Spleen (tissue), 11 donors: ENCODE measurements at regions not wholly inside any gene's neighbourhood (a gene's known extent, or its start where the extent isn't known, plus 50 kb on each side); places are given as distances from the start of the nearest gene placed in this dataset.

ENCODE experiments used
- DNase-seq: peaks from one replicate; pipeline ENCODE4 v3.0.0-alpha.2; 2020
- H3K27ac ChIP-seq, 8 donors: fragments of 200-600 bp; sonication (generic) in 7 of 8; 1 replicate in 4 of 8; 2 replicates in 4 of 8; pipeline versions ENCODE4 v1.5.0 to v1.8.0; 2016 to 2021; ENCODE audit warnings: inconsistent platforms in 4 of 8, mild to moderate bottlenecking in 4 of 8, moderate library complexity in 1 of 8
- H3K27me3 ChIP-seq, 7 donors: fragments of 200-600 bp; sonication (generic) in 6 of 7; replicated peaks in 1 of 7; 1 replicate in 4 of 7; 2 replicates in 3 of 7; pipeline versions ENCODE4 v1.5.0 to v1.8.0; 2016 to 2021; ENCODE audit warnings: inconsistent platforms in 3 of 7, mild to moderate bottlenecking in 1 of 7
- H3K36me3 ChIP-seq, 6 donors: fragments of 200-600 bp; sonication (generic) in 5 of 6; 1 replicate in 4 of 6; 2 replicates in 2 of 6; pipeline versions ENCODE4 v1.5.0 to v1.8.0; 2016 to 2021; ENCODE audit warnings: inconsistent platforms in 2 of 6
- H3K4me1 ChIP-seq, 6 donors: fragments of 200-600 bp; sonication (generic) in 5 of 6; 1 replicate in 3 of 6; 2 replicates in 3 of 6; pipeline versions ENCODE4 v1.5.0 to v1.8.0; 2016 to 2021; ENCODE audit warnings: inconsistent platforms in 3 of 6
- H3K4me3 ChIP-seq, 8 donors: fragments of 200-600 bp; sonication (generic) in 7 of 8; 1 replicate in 4 of 8; 2 replicates in 4 of 8; pipeline versions ENCODE4 v1.5.0 to v1.8.0; 2016 to 2021; ENCODE audit warnings: inconsistent platforms in 4 of 8, mild to moderate bottlenecking in 4 of 8, moderate library complexity in 2 of 8
- H3K9me3 ChIP-seq, 8 donors: fragments of 200-600 bp; sonication (generic) in 7 of 8; 1 replicate in 4 of 8; 2 replicates in 4 of 8; pipeline versions ENCODE4 v1.5.0 to v1.8.0; 2016 to 2021; ENCODE audit warnings: inconsistent platforms in 4 of 8
- CTCF ChIP-seq, 11 experiments: fragments of 200-600 bp in 7 of 11; fragments of 450-650 bp in 4 of 11; sonication (generic) in 4 of 11; IDR thresholded peaks in 8 of 11; conservative IDR thresholded peaks in 3 of 11; 1 replicate in 7 of 11; 2 replicates in 4 of 11; pipeline versions ENCODE4 v1.4.0 to v1.8.0; 2016 to 2021; ENCODE audit warnings: antibody characterized with exemption in 11 of 11, inconsistent platforms in 4 of 11, mild to moderate bottlenecking in 1 of 11
- POLR2A ChIP-seq, 3 donors: fragments of 450-650 bp; IDR thresholded peaks; one replicate each; pipeline ENCODE4 v1.5.1; 2017; ENCODE audit warnings: antibody characterized with exemption in 3 of 3, mild to moderate bottlenecking in 1 of 3
- POLR2AphosphoS5 ChIP-seq, 3 donors: sonication (generic); formaldehyde crosslinking; IDR thresholded peaks; one replicate each; pipeline ENCODE4 v1.5.1; 2017; ENCODE audit warnings: antibody characterized with exemption in 3 of 3
- WGBS, 5 donors: extraction: QIAGEN DNeasy Blood & Tissue Kit in 3 of 5; methylation state at CpG; one replicate each; pipeline versions ENCODE4 v1.1.5 to v1.1.7; 2013 to 2018; 5-methylcytosine and 5-hydroxymethylcytosine counted together
- intact Hi-C: fragments of 100-400 bp; cut with DNase I; formaldehyde crosslinking; loops from one replicate; pipeline ENCODE4 v1.15.0; 2023; ENCODE audit warnings: low total_unique reads
- donor health status: healthy with polysubstance abuse.
- donor health status: DM: no; HTN: no; CAD: no; lungs with moderate emphysema.
- donor health status: DM: no; HTN: no; CAD: no.
- donor health status: Bipolar disorder and iron deficiency.
- donor health status: healthy.
- donor health status: DM: no; HTN: no; CAD: no.
- donor health status: DM: yes; HTN: yes; CAD: no.

- Histone ChIP-seq H3K36me3 (no peaks in the 10 kb centered on the region), H3K27ac (peak overlapping the region in 7 of 8 donors; percentile 36 to 90 (median 72)), H3K4me3 (no peak overlapping the region), H3K27me3 (peaks cover 0 to 4% (median 0%) of the 10 kb centered on the region in 7 donors), H3K9me3 (no peaks in the 10 kb centered on the region), H3K4me1 (peaks cover 2 to 93% (median 34%) of the 10 kb centered on the region in 6 donors)
- no peak for DNase-seq
- TF ChIP-seq POLR2A (IDR thresholded peaks at IDR 0.05) = no peak
- intact Hi-C loops = no loop called here
- 87 to 92% (median 90%) methylated on average over 3 of the region's 3 CpGs for WGBS, 5 donors
These were observed 66.8 kb upstream of the CD93 start for GRCh38 chr20:23152902-23153301.

GRCh38 chr20:23152308-23152892 lies 66.3 kb upstream of the CD93 start:
- DNase-seq = no peak
- Histone ChIP-seq H3K4me1 (peaks cover 7 to 96% (median 39%) of the 10 kb centered on the region in 6 donors), H3K36me3 (no peaks in the 10 kb centered on the region), H3K27me3 (peaks cover 0 to 4% (median 0%) of the 10 kb centered on the region in 7 donors), H3K4me3 (no peak overlapping the region), H3K27ac (peak overlapping the region; percentile 36 to 90 (median 72)), H3K9me3 (no peaks in the 10 kb centered on the region)
- intact Hi-C loops = no loop called here
- 15 to 24% (median 18%) methylated on average over 4 to 9 of the region's 9 CpGs for WGBS, 5 donors
- TF ChIP-seq POLR2AphosphoS5 (IDR thresholded peaks at IDR 0.05) (peak; percentile 59 to 89 (median 69)), POLR2A (IDR thresholded peaks at IDR 0.05) (no peak)

GRCh38 chr20:23151885-23152284 lies 65.8 kb upstream of the CD93 start:
- H3K27ac ChIP-seq = peak overlapping the region in 7 of 8 donors; percentile 38 to 90 (median 72)
- no peak for DNase-seq
- no peak overlapping the region for H3K4me3 ChIP-seq
- H3K9me3 ChIP-seq = no peaks in the 10 kb centered on the region
- WGBS, 5 donors = 60 to 62% (median 61%) methylated on average over 8 of the region's 8 CpGs
- peaks cover 8 to 97% (median 43%) of the 10 kb centered on the region in 6 donors for H3K4me1 ChIP-seq
- no peak for TF ChIP-seq CTCF (IDR thresholded peaks at IDR 0.05 in 8 of 11, conservative IDR thresholded peaks at IDR 0.05 in 3 of 11)
- no peak for TF ChIP-seq POLR2AphosphoS5 (IDR thresholded peaks at IDR 0.05)
- TF ChIP-seq POLR2A (IDR thresholded peaks at IDR 0.05) = no peak
- no peaks in the 10 kb centered on the region for H3K36me3 ChIP-seq
- intact Hi-C loops = no loop called here
- peaks cover 0 to 4% (median 0%) of the 10 kb centered on the region in 7 donors for H3K27me3 ChIP-seq

GRCh38 chr20:23151008-23151703 lies 65.0 kb upstream of the CD93 start:
- H3K27ac ChIP-seq = peak overlapping the region in 7 of 8 donors; percentile 38 to 90 (median 72)

More at GRCh38 chr20:23151008-23151703, 65.0 kb upstream of the CD93 start:
- H3K4me3 ChIP-seq = no peak overlapping the region
- no peaks in the 10 kb centered on the region for H3K36me3 ChIP-seq
- no peaks in the 10 kb centered on the region for H3K9me3 ChIP-seq
- 69 to 78% (median 76%) methylated on average over 5 to 8 of the region's 8 CpGs for WGBS, 5 donors
- H3K27me3 ChIP-seq = peaks cover 0 to 4% (median 0%) of the 10 kb centered on the region in 7 donors
- TF ChIP-seq CTCF (IDR thresholded peaks at IDR 0.05 in 8 of 11, conservative IDR thresholded peaks at IDR 0.05 in 3 of 11) (no peak), POLR2A (IDR thresholded peaks at IDR 0.05) (no peak), POLR2AphosphoS5 (IDR thresholded peaks at IDR 0.05) (no peak)
- H3K4me1 ChIP-seq = peaks cover 8 to 93% (median 43%) of the 10 kb centered on the region in 6 donors
- DNase-seq = no peak
- intact Hi-C loops = no loop called here
